HG03354 (cell line): ENCODE measurements at regions not wholly inside any gene's neighbourhood (a gene's known extent, or its start where the extent isn't known, plus 50 kb on each side); places are given as distances from the start of the nearest gene placed in this dataset.

Source experiments
- ATAC-seq: cut with Tn5 transposase; IDR thresholded peaks from one replicate; pipeline ENCODE4 v1.9.1; 2021; ENCODE audit warnings: mild to moderate bottlenecking; ENCODE audit not compliant: unreplicated experiment, poor library complexity, severe bottlenecking

DNA sequence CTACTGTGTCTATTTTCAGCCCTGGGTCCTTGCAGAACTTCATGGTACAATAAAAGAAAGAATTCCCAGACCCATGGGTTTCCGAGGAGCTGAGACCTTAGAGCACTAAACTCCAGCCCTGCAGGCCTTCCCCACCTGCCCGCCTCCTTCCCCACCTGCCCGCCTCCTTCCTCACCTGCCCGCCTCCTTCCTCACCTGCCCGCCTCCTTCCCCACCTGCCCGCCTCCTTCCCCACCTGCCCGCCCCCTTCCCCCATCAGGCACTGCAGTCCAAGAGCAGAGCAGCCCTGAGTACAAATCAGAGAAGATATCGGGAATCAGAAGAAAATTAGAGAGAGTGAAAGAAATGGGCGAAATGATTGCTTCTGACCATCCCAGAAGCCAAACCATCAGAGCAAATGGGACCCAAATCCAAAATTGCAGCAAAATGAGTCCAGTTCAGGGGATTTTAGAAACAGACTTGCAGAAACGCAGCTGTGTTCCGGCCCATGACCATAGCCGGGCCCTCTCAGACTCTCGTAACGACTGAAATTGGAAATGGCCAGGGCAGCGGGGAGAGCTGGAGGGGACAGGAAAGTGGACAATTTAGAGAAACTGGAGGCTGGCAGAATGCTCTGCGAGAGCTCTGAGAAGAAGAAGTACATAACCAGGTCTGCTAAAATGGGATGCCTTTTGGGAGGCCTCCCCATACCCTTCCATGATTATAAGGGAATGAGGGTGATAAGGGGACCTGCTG, 568.4 kb downstream of the TCERG1L start:
- ATAC-seq: no peak

GRCh38 chr10:130743751-130744271, 567.7 kb downstream of the TCERG1L start:
- no peak for ATAC-seq

DNA sequence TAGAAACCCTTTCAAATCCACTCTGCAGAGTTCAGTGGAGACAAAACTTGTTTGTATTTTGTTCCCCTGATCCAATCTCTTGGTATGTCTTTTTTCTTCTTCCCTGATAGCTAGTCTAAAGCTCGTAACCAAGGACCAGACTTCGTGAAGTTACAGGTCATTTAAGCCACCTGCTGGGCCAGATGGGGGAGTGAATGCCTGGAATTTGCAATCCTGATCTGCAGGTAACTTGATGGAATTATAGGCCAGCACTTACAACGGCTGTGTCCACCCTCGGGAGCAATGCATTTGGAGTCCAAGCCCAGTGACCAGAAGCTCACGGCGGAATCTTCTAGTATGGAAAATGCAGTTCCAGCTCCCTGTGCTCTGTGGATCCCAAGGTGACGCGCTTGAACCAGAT, 566.9 kb downstream of the TCERG1L start:
- no peak for ATAC-seq

GRCh38 chr10:130745251-130745650, 566.3 kb downstream of the TCERG1L start:
- no peak for ATAC-seq

DNA sequence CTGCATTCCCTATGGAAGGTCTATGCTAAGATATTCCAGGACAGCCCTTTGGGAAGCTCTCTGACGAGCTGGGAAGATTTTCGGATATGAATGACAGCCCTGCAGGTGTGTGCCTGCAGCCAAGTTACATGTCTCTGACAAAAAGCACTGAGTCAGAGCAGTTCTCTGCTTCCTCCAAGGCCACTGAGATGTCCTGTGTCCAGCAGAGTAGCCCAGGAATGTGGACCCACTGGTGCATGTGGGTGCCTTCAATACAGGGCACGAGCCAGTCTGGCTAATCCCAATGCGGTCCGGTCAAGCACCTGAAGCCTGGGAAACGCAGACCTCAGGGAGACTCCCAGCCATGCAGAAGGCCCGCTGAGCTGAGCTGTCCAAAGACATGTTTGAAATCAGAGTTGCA, 565.7 kb downstream of the TCERG1L start:
- no peak for ATAC-seq

DNA sequence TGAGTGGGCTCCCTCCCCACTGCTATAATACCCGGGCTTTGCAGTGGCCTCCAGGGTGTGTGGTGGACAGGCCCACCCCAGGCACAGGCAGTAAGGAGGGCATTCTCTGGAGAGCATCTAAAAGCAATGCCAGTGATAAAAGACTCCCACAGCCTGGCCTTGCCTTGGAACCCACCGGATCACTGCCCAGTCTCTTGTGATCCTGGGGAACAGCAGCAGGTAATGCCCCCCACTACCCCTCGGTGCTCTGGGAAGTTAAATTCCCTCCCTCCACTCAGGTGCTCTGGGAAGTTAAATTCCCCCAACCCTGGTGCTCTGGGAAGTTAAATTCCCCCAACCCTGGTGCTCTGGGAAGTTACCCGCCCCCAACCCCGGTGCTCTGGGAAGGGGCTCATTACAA, 565.2 kb downstream of the TCERG1L start:
- ATAC-seq: no peak

DNA sequence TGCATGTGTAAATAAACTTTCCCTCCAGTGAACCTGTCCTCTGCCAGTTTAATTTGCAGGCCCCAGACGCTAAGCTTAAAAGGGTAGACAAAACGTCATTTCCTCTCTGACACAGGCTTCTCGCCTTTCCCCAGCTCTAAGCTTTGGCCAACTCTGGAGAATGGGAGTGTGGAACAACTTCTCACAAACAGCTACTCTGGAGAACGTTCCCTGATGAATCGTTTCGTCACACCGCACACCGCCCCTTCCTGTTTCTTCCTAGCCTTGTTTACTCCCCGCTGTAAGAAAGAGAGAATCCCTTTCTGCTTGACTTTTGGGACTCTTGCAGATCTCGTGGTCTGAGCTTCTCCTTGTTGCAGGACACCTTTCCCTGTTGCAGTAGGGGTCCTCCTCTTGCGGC, 564.2 kb downstream of the TCERG1L start:
- no peak for ATAC-seq

GRCh38 chr10:130747946-130748345, 563.6 kb downstream of the TCERG1L start:
- ATAC-seq: no peak

- no peak for ATAC-seq
Measured at GRCh38 chr10:130748409-130749057, 563.0 kb downstream of the TCERG1L start.

DNA sequence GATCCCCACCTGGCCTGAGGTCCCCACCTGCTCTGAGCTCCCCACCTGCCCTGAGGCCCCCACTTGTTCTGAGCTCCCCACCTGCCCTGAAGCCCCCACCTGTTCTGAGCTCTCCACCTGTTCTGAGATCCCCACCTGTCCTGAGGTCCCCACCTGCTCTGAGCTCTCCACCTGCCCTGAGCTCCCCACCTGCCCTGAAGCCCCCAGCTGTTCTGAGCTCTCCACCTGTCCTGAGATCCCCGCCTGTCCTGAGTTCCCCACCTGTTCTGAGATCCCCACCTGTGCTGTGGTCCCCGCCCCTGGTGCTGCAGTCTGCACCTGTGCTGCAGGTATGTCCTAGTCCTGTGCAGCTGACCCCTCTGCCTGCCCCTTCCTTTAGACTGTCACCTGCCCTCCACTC, 561.6 kb downstream of the TCERG1L start:
- no peak for ATAC-seq

- no peak for ATAC-seq
Measured at GRCh38 chr10:130750441-130750840, 561.1 kb downstream of the TCERG1L start.

- no peak for ATAC-seq
Measured at GRCh38 chr10:130751106-130751840, 560.2 kb downstream of the TCERG1L start.

GRCh38 chr10:130751851-130752250, 559.7 kb downstream of the TCERG1L start:
- ATAC-seq: no peak

DNA sequence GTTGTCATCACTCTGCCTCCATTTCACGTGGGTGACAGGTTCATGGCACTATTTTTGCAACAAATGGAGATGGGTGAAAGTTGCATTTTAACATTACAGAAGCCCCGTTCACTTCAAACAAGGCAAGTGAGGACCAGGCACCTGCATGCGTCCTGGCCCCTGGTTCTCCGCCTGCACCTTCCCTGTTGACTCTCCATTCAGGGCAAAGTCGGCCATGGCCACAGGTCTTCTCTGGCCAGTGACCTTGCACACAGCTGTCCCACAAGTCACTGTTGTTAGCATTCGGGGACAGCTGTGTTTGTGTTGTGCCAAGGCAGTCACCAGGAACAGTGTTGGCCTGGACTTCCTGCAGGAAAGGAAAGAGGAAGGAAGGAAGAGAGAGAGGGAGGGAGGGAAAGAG, 554.9 kb downstream of the TCERG1L start:
- no peak for ATAC-seq

GRCh38 chr10:130757271-130757670, 554.2 kb downstream of the TCERG1L start:
- no peak for ATAC-seq

- no peak for ATAC-seq
Measured at GRCh38 chr10:130757821-130758489, 553.6 kb downstream of the TCERG1L start.

GRCh38 chr10:130758529-130758928, 553.0 kb downstream of the TCERG1L start:
- no peak for ATAC-seq

- no peak for ATAC-seq
Measured at GRCh38 chr10:130761032-130761575, 550.4 kb downstream of the TCERG1L start.

DNA sequence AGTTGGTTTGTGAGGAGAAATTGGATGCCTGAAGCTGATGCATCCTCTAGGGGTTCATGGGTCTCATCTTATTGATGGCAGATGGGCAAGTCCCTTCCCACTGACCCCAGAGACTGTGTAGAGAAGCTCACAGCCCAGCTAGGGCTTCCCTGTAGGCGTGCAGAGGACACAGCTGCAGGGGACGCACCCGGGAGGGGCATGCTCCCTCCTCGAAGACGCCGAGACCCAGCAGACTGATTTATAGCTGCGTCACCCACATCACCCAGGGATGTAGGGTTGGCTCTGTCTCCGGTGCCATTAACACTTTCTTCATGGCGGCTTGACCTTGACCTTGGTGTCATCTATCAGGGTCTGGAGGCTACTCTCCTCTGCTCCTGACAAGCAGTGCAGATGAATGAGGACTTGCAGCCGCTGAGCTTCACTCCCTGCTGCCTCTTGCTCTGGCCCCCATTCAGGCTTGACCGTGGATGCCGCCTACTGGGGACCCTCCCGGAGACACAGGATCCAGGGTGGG, 549.7 kb downstream of the TCERG1L start:
- ATAC-seq: no peak

DNA sequence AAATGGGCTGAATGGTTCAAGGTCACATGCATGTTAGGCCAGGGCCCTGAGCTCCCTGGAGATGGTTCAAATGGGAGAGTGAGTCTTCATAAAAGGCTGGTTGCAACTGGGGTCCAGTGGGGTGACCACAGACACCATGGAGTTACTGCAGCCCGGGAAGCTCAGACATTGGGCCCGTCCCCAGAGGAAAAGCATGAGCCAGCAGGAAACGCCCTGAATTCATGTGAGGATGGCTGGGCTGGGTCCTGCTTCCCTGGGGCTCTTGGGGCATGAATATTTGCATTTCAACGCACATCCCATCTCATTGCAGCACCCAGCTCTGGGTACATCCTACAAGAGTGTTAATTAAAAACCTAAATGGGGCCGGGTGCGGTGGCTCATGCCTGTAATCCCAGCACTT, 549.0 kb downstream of the TCERG1L start:
- no peak for ATAC-seq
